GM19240 (cell line): ENCODE measurements at regions not wholly inside any gene's neighbourhood (a gene's known extent, or its start where the extent isn't known, plus 50 kb on each side); places are given as distances from the start of the nearest gene placed in this dataset.

Source experiments
- DNase-seq: peaks from one replicate; pipeline ENCODE4 v3.0.0; 2011; ENCODE audit warnings: low spot score; ENCODE audit not compliant: insufficient read length

- DNase-seq: no peak
Measured at GRCh38 chr7:26487780-26488515, 196.3 kb downstream of the SNX10 start.

GRCh38 chr7:26489391-26489790, 197.7 kb downstream of the SNX10 start:
- DNase-seq: no peak

- no peak for DNase-seq
Measured at GRCh38 chr7:26489906-26490639, 198.4 kb downstream of the SNX10 start.

- no peak for DNase-seq
Measured at GRCh38 chr7:26490640-26491624, 199.3 kb downstream of the SNX10 start.

- no peak for DNase-seq
Measured at GRCh38 chr7:26492816-26493215, 201.2 kb downstream of the SNX10 start.

- DNase-seq: no peak
Measured at GRCh38 chr7:26493737-26494428, 202.2 kb downstream of the SNX10 start.

- DNase-seq: no peak
Measured at GRCh38 chr7:26495569-26495968, 203.9 kb downstream of the SNX10 start.

- no peak for DNase-seq
Measured at GRCh38 chr7:26497801-26498596, 206.3 kb downstream of the SNX10 start.

- no peak for DNase-seq
Measured at GRCh38 chr7:26499315-26499897, 207.7 kb downstream of the SNX10 start.

- DNase-seq: peak; percentile 13
Measured at GRCh38 chr7:26500749-26501352, 209.2 kb downstream of the SNX10 start.

- DNase-seq: no peak
Measured at GRCh38 chr7:26504411-26505120, 212.9 kb downstream of the SNX10 start.

- DNase-seq: no peak
Measured at GRCh38 chr7:26506196-26506595, 214.5 kb downstream of the SNX10 start.

- DNase-seq: no peak
Measured at GRCh38 chr7:26507108-26507987, 215.7 kb downstream of the SNX10 start.

GRCh38 chr7:26508481-26508880, 216.8 kb downstream of the SNX10 start:
- DNase-seq: no peak

GRCh38 chr7:26508917-26509316, 217.3 kb downstream of the SNX10 start:
- DNase-seq: no peak

GRCh38 chr7:26510231-26510957, 218.7 kb downstream of the SNX10 start:
- DNase-seq: no peak

GRCh38 chr7:26511866-26512265, 220.2 kb downstream of the SNX10 start:
- no peak for DNase-seq
